T-helper 2 cell (primary cell): ENCODE measurements at regions not wholly inside any gene's neighbourhood (a gene's known extent, or its start where the extent isn't known, plus 50 kb on each side); places are given as distances from the start of the nearest gene placed in this dataset.
"Not testable (repeated sequence)": the region's sequence is repeated elsewhere in the genome, so short reads cannot be mapped to it uniquely, and the experiment has no call there.

Source experiments
- DNase-seq, 5 experiments: peaks; one replicate each; pipeline versions ENCODE4 v3.0.0 to v3.0.0-alpha.2; 2012 to 2022

DNA sequence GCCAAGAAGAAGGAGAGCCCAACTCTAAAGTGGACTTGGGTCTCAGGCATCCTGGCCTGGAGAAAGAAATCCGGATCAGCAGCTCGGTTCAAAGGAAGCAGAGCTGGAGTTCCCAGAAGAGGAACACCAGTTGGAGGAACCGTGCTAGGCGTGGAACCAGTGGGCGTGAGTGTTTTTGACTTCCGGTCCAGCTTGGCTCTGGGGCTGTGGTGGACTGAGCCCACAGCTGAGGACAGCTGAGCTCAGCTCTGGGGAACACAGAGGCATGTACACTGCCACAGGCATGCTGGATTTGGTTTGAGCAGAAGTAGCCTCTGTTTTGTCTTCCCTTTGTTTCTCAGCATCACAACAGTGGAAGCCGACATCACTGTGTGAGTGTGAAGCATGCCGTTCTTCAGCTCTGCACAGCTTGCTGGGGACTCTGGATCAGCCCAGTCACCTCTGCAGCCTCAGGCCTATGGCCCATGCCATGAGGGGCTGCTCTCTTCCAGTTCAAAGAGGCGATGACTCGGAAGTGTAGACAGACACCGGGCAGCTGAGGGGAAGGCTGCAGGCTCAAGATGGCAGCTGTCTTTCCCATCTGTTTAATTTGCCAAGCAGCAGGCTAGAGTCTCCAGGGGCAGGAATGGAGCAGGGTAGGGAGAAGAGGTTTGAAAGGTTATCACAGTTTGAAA lies 185.8 kb upstream of the UBE3A start:
- no peak for DNase-seq

DNA sequence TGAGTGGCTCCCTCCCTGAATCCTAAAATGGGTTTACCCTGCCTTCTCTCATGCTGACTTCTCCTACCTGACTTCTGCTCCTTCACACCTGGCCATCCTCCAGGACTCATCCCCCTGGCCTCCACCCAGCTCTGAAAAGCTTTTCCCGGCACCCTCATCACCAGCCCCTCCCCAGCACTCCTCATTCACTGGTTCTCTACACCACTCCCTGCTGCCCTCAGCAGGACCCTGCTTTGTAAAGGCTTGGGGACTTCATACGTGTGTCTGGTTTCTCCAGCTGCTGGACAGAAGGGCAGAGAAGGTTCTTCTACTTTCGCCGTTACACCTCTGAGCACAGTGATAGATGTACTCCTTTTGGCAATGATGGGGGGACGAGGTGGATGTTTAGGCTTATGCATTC lies 184.9 kb upstream of the UBE3A start:
- DNase-seq: no peak

- DNase-seq: no peak
These were observed 181.6 kb upstream of the UBE3A start for GRCh38 chr15:25620466-25620865.

DNA sequence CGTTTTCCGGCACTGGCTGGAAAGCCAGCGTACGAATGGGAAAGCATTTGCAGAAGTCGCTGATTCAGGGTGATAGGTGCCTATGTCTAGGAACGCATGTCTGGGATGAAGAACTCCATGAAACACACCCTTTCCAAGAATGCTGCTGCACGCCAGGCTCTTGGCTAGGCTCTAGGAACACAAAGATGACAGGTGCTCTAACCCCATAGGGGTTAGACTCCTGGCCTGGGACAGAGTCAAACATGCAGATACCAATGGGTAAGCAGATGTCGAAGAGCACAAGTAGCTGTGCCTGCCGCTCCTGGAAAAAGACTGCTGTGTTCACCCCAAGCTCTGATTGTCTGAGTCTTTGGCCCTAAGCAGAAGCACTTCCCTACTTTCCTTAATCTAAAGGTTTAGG lies 180.9 kb upstream of the UBE3A start:
- no peak for DNase-seq

- no peak for DNase-seq
These were observed 180.3 kb upstream of the UBE3A start for GRCh38 chr15:25619076-25619475.

GRCh38 chr15:25618161-25618560 lies 179.3 kb upstream of the UBE3A start:
- no peak for DNase-seq

DNA sequence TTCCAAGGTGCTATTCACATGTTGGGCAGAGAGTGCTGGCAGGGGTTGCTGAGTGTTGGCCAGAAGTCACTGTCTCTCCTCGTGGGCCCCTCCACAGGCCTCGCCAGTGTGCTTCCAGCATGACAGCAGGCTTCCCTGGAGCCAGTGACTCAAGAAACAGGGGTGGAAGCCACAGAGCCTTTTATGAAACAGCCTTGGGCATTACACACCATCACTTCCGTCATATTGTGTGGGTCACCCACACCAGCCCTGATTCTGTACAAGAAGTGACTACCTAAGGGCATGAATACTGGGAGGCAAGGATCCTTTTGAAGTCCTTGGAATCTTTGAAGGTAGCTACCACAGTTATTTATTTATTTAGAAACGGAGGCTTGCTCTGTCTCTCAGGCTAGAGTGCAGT lies 177.6 kb upstream of the UBE3A start:
- DNase-seq: no peak

- DNase-seq: no peak
These were observed 174.3 kb upstream of the UBE3A start for GRCh38 chr15:25613134-25613533.

DNA sequence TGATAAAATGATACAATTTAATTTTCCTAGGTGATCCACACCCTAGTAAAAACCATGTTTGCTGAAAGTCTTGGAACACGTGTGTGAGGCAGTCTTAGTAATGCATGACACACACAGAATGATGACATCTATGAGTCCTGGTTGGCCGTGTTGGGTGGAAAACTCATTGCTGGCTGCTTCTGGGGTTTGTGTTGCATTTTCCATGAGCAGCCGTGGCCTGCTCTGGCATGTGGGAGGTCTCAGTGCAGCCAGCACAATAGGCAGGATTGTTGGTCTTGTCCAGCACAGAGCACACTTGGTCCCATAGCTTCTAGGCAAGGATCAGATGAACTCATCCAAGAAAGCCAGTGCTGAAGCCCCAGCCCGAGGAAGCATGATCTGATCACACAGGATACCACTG lies 172.8 kb upstream of the UBE3A start:
- DNase-seq: no peak

DNA sequence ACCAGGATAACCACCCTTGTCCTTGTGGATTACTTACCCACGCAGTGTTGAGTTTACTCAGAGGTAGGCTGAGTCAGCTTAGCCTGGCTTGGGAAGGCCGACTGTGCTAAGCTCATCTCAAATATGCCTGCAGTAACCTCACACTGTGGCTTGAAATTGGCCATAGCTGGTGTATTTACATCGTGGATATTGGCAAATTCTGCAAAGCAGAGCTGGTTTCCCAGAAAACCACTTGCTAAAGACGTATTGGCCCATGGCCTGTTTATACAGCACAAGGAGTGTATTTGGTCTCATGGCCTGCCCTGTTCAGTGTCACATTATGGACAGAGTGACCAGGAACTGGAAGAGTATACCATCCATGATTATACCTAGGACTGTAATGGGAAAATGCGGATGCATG lies 170.5 kb upstream of the UBE3A start:
- no peak for DNase-seq

GRCh38 chr15:25608926-25609325 lies 170.1 kb upstream of the UBE3A start:
- no peak for DNase-seq

DNA sequence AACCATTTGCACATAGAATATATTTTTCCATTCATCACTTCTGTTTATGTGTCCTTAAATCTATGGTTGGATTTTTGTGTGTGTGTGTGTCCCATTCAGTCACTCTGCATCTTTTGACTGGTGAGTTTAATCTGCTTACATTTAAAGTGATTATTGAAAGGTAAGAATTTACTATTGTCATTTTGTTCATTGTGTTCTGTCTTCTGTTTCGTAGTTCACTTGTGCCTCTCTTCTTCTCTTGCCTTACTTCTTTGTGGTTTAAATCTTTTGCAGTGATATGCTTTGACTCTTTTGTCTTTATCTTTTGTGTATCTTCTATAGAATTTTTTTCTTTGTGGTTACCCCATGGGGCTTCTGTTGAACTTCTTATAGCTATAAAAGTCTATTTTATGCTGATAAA lies 166.3 kb upstream of the UBE3A start:
- DNase-seq: peak in 1 of 5 experiments; percentile 6

- DNase-seq: no peak
These were observed 161.9 kb upstream of the UBE3A start for GRCh38 chr15:25600751-25601150.

DNA sequence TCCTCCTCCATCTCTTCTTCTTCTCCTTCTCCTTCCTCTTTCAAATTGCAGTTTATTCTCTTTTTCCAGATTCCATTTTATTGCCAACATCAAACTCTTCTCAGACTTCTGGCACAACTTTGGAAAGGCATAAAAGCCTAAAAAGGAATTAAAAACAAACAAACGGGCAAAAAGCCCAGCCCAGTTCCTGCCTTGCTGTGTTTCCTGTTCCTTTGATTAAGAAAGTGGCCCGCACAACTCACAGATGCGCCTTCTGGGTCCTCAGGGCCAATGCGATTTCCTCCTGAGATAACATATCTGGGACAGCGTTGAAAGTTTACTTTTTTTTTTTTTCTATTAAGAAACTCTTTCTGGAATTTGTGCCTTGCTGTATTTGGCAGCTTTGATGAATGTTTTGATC lies 158.7 kb upstream of the UBE3A start:
- DNase-seq: no peak

- no peak for DNase-seq
These were observed 158.1 kb upstream of the UBE3A start for GRCh38 chr15:25596644-25597562.

GRCh38 chr15:25587616-25588340 lies 149.0 kb upstream of the UBE3A start:
- DNase-seq: no peak

DNA sequence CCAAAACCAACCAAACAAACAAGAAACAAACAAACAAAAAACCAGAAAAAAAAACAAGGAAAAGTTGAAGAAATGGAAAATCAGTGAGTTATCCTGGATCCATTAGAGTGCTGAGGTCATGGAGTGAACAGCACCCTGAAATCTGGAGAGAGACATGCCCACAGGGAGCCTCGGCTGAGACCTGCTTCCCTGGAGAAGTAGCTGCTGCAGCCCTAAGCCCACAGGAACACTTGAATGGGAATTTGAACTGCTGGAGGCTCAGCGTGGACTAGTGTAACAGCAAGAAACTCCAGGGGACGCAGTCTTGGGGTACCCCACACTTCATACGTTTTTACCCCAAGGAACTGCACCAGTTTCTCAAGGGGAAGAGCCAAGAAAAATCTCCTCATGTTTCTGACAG lies 144.1 kb upstream of the UBE3A start:
- DNase-seq: no peak

DNA sequence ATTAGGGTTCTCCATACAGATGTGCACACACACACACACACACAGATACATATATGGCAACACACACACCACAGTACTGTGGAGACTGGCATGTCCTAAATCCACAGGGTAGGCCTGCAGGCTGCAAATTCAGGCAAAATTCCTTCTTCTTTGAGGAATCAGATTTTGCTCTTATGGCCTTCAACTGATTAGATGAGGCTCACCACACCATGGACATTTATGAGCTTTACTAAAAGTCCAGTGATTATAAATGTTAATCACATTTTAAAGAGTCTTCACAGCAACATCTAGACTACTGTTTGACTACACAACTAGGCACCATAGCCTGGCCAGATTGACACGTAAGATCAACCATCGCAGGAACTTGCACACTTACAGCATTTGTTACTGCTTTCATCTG lies 140.3 kb upstream of the UBE3A start:
- no peak for DNase-seq

DNA sequence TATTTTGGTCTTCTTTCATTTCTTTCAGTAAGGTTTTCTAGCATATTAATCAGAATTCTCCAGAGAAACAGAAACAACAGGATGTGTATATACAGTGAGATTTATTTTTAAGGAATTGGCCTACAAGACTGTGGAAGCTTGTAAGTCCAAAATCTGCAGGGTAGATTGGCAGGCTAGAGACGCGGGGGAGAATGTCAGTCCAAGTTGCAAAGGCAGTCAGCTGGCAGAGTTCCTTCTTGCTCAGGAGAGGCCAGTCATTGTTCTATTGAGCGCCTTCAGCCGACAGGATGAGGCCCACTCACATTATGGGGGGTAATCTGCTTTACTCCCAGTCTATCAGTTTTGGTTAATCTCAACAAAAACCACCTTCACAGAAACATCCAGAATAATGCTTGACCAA lies 133.4 kb upstream of the UBE3A start:
- no peak for DNase-seq

DNA sequence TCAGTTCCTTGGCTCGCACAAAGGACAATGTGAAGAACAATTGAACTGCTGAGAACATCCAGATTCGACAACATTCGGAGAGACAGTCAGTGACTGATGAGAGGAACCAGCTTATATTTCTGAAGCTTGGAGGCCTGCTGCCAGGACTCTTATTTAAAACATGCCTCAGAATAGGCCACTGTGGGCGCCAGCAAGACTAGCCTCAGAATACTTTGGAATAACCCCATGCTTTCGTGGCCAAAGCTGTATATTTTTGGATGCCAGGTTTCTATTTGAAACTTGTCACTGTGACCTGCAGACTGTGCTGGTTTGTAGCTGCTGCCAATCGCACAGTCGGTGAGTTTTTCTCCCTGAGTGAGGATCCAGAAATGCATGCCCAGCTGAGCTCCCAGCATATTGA lies 129.9 kb upstream of the UBE3A start:
- no peak for DNase-seq

DNA sequence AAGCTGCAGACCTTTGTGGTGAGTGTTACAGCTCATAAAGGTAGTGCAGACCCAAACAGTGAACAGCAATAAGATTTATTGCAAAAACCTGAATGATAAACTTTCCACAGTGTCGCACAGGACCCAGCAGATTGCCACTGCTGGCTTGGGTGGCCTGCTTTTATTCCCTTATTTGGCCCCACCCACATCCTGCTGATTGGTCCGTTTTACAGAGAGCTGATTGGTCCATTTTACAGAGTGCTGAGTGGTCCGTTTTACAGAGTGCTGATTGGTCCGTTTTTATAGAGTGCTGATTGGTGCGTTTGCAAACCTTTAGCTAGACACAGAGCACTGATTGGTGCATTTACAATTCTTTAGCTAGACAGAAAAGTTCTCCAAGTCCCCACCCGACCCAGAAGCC lies 127.7 kb upstream of the UBE3A start:
- not testable (repeated sequence) for DNase-seq

DNA sequence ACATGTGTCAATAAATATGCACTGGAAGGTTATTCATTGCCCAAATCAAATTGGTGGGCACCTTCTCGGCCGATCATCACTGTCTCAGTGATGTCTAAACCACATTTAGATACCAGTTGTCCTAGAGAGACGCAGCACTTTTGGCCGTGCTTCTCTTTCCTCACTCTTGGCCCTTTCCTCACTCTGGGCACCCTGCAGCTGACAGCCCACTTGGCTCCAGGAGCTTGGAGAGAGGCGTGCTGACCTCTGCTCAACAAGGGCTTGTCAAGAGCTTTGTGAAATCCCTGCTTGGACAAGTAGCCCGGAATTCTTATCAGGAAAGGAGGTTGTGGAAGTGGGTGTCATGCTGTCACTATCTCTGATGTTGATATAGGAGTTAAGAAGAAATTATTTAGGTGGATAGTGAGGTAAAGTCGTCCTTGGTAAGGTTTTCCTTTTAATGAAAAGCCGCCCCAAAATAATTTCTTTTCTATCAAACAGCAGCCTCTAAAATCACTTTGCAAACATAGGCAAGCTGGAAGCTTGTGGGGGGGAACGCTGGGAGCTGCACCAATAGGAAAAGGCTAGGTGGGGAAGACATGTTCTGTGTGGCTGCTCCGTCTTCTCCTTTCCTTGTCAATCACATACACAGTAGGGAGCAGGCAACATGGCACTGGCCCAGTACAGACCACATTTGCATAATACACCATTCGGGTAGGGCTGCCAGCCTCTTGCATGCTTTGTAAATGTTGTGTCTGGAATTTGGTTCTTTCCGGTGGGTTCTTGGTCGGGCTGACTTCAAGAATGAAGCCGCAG lies 126.8 kb upstream of the UBE3A start:
- no peak for DNase-seq

GRCh38 chr15:25563596-25563995 lies 124.8 kb upstream of the UBE3A start:
- no peak for DNase-seq
